Omental fat pad (tissue), 3 donors: ENCODE measurements at regions not wholly inside any gene's neighbourhood (a gene's known extent, or its start where the extent isn't known, plus 50 kb on each side); places are given as distances from the start of the nearest gene placed in this dataset.

Source experiments
- ATAC-seq: fragments of 150-250 bp; one replicate; pipeline ENCODE4 v1.9.1; 2016; ENCODE audit warnings: mild to moderate bottlenecking, moderate library complexity; ENCODE audit not compliant: low FRiP score
- DNase-seq: peaks from one replicate; pipeline ENCODE4 v3.0.0-alpha.2; 2019; ENCODE audit warnings: low spot score
- CTCF ChIP-seq, 3 donors: fragments of 450-650 bp; IDR thresholded peaks; one replicate each; pipeline ENCODE4 v1.5.1; 2016 to 2017; ENCODE audit warnings: antibody characterized with exemption in 3 of 3, mild to moderate bottlenecking in 3 of 3, moderate library complexity in 2 of 3

DNA sequence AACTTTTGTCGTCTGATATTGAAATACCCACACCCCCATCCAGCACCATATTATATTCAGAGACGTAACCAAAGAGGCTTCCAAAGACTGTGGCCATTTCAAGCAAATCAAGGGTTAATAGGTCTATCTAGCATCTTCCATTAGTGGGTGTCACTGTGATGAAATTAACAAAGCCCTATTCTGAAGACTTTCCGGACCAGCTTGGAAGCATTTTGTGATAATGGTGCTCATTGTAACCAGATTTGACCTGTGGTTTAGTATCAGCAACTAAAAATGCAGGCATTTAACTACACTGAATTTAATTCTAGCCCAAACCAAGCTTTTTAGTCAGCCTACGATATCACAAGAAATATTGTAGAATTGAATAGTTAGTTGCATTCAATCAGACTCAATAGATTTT is 309.7 kb upstream of the TENM3 start:
- TF ChIP-seq CTCF (IDR thresholded peaks at IDR 0.05) = no peak
- no peak for ATAC-seq
- DNase-seq = no peak

- DNase-seq (no peak), ATAC-seq (no peak)
Measured at GRCh38 chr4:181938631-181939030, 304.6 kb upstream of the TENM3 start.

DNA sequence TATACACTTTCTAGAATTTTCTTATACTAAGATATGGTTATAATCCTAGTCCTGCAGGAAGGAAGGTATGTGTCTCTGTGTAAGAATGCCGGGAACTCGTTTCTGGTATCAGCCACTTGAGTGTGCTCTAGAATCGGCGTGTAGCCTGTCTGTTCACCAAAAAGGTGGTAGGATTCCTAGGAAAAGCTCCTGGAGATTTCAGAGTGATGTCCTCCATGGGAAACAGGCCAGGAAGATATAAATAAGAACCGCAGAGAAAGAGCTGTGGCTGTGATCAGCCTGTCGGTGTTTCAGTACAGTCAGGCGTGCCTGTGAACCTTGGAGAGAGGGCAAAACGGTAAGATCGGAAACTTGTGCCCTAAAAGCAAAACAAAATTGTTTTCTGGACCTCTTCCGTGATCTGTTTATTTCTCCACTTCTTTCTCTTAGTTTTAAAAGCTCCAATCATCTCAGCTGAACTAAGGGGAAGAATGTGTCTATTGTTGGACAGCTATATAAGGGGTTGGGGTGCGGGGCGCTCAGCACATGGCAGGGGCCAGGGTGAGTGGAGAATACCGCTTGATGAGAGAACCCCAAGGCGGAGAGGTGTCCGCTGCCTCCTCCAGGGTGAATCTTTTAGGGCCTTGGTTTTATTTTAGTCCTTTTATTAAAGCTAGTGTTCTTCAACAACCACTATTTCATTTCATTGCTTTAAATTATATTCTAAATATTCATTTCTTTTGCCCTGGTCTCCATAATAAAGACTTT is 303.8 kb upstream of the TENM3 start:
- TF ChIP-seq CTCF (IDR thresholded peaks at IDR 0.05) = no peak
- ATAC-seq (no peak), DNase-seq (no peak)

More at GRCh38 chr4:181938631-181939030, 304.6 kb upstream of the TENM3 start:
- TF ChIP-seq CTCF (IDR thresholded peaks at IDR 0.05) = no peak

GRCh38 chr4:181944527-181944926 is 298.7 kb upstream of the TENM3 start:
- TF ChIP-seq CTCF (IDR thresholded peaks at IDR 0.05) = no peak
- no peak for ATAC-seq
- DNase-seq = no peak

- ATAC-seq (no peak), DNase-seq (no peak)
- no peak for TF ChIP-seq CTCF (IDR thresholded peaks at IDR 0.05)
Measured at GRCh38 chr4:181946902-181947301, 296.3 kb upstream of the TENM3 start.

DNA sequence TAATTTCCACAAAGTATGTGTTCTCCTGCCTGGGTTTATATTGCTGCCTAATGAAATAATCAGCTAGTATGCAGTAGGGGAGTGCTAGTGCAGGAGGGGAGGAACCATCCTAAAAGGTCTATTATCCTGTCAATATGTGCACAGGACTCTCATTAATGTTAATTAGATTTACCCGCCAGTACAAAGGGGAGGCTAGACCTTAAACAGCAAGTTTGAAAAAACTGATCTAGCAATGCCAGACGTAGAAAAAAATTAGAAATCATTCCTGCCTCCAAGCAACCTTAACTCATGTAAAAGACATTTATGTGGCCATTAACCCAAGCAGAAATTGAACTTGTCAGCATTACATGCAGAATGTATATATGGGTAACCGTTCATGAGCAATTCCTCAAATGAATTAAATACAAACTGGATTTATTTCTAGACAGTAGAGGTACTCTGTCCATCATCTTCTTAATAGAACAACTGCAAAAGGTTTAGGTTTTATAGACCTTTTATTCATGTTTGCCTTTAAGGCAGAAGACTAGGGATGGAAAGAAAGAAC is 294.3 kb upstream of the TENM3 start:
- ATAC-seq = no peak
- no peak for TF ChIP-seq CTCF (IDR thresholded peaks at IDR 0.05)
- DNase-seq = no peak

DNA sequence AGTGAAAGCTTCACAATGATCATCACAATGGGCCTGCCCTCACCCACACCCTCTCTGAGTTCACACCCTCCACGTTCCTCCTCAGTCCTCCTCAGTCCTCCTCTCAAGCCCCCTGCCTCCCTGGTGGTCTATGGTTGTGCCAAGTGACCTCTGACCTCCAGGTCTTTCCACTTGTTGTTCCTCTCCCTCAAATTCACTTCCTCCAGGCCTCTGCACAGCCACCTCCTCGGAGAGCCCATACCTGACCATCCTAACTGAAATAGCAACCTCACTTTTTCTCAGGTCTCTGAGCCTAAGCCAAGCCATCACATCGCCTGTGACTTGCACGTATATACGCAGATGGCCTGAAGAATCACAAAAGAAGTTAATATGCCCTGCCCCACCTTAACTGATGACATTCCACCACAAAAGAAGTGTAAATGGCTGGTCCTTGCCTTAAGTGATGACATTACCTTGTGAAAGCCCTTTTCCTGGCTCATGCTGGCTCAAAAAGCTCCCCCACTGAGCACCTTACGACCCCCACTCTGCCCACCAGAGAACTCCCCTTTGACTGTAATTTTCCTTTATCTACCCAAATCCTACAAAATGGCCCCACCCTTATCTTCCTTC is 293.4 kb upstream of the TENM3 start:
- ATAC-seq (no peak), DNase-seq (no peak)
- TF ChIP-seq CTCF (IDR thresholded peaks at IDR 0.05) = no peak
